Stimulated activated CD4-positive, alpha-beta T cell treated with anti-CD3 and anti-CD28 coated beads, Interleukin-4, amount 100 ng/mL, for 24 hours (primary cell): ENCODE measurements at regions not wholly inside any gene's neighbourhood (a gene's known extent, or its start where the extent isn't known, plus 50 kb on each side); places are given as distances from the start of the nearest gene placed in this dataset.
"Not testable (repeated sequence)": the region's sequence is repeated elsewhere in the genome, so short reads cannot be mapped to it uniquely, and the experiment has no call there.

Experiments
- DNase-seq: peaks from one replicate; pipeline ENCODE4 v3.0.0-alpha.2; 2020

DNA sequence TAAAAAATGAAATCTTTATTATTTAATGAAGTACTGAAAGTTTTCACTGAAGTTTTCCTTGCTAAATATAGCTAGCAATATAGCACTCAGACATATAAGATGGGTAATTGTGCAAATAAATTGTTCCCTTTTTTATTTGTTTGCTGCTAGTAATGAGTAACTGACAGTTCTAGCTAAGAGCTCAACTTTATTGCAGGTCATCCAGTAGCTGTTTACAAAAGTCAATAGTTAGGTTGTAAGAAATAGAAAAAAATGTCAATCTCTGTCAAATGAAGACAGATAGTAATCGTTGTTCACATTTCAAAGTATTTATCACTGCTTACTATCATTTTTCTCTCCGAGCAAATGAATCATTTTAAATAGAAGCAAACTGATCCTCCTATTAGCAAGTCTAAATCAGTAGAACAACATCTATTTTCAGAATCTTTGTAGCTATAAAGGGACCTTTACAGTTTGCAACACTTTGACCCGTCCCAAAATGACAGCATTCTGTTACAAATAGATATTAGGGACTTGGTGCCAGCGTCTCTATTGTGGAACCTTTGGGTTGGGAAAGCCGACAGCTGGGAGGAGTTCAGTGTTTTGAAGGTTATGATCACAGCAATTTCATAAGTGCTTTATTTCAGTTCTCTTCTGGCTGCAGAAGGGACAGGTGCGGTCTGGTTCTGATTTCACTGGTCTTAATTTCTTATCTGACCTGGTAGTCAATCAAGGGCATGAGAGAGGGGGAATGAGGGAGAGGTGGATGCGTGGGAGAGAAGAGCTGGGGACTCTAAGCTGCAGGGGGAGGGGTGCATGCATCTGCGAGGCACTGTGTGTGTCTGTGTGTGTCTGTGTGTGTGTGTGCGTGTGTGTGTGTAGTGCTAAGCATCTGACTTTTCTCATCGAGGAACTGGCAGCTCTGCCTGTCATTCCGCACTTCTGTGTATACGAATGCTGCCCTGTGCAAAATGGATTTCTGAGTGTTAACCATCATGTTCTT lies 227.9 kb upstream of the PITX2 start:
- DNase-seq: no peak

DNA sequence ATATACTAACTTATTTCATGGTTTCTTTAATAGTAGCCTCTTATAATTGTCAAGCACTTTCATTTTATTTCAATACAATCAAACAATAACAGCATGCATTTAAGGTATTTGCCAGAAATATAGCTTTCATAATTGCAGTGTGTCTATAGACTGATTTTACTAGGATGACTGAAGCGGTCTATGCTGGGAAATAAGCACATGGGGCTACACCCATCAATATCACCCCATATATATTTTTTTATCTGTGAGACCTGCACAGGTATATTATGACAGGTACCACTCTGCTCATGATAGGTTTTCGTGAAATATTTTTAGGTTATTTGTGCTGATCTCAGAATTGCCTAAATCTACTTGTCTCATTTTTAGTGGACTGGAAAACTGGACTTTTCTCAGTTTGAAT lies 229.1 kb upstream of the PITX2 start:
- no peak for DNase-seq

DNA sequence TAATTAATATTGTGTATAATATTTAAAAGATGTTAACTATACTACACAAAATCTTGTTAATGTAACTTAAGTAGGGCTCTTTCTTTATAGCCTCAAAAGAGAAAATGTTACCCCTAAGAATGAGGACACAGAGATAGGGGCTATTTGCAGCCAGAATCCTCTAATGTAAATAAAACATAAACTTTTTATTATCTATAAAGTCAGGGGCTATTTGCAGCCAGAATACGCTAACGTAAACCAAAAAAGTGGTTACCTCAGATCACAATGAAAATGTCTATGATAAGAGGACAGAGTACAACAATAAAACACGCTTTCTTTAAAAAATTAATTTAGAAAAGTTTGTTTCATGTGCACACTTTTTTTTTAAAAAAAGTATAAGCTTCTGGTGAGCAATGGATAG lies 229.9 kb upstream of the PITX2 start:
- no peak for DNase-seq

DNA sequence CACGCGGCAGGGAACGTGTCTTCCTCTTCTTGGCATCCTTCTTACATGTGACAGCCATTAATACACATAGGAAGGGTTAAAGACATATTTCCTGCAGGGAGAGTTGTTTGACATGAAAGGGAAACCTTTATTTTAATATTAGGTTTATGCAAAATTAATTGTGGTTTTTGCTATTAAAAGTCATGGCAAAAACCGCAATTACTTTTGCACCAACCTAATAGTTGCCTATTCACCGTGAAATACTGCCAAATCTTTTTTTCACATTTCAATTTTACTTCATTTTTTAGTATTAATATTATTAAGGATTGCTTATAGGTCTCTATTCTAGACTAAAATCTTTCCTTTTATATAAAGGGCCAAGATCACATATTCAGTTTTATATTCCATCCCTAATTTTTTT lies 230.4 kb upstream of the PITX2 start:
- no peak for DNase-seq

DNA sequence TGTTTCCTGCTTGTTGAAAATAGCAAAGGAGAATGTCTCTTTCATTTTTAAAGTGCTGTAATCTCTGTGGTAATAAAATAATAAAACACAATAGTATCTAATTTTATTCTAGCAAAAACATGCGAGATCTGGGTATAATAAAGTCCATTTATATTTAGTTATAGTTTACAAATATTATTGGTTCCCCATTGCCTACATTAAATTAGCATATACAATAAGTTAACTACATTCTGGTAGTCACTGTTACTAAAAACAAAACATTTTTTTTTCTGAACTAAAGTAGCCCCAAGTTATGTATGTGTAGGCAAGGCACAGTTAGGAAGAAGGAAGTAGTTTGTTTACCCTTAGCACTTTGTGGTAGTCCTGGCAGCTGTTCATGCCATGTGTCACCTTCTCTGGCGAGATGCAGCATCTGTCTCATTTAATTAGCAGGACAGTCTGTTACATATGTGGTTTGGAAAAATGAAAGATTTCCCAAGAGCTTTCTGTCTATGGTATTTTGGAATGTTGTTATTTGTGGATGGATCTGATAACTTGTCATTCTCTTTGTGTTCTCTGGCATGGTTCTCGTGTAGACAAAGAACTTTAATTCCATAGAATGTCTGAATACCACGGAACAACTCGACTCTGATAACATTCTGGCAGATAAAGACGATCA lies 231.3 kb upstream of the PITX2 start:
- DNase-seq: no peak

DNA sequence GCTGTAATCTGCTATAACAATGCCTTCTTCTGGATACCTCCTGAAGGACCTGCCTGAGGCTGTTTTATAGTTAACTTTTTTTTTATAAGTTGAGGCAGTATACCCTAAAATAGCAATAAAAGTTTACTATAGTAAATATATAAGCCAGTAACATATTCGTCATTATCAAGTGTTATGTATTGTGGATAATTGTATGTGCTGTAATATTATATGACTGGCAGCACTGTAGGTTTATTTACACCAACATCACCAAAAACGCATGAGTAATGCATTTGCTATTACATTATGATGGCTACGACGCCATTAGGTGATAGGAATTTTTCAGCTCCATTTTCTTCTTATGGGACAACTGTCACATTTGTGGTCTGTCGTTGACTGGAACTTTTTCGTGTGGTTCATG lies 237.2 kb upstream of the PITX2 start:
- no peak for DNase-seq

DNA sequence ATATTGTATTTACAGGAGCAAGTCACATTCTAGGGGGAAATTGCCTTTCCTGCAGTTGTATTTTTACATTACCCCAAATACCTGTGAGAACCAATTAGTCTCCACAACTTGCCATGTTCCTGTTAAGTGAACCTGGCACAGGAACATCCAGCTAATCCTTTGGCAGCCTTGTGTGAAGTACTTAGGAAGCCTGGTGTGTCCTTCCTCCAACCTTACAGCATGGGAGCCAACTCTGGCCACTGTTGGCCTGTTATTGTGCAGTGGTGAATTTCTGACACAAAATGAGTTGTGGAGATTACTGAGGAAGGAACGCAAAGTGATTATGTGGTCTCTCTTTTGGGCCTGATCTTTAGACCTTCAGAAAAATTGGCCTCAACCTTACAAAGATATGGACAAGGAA lies 238.0 kb upstream of the PITX2 start:
- no peak for DNase-seq

DNA sequence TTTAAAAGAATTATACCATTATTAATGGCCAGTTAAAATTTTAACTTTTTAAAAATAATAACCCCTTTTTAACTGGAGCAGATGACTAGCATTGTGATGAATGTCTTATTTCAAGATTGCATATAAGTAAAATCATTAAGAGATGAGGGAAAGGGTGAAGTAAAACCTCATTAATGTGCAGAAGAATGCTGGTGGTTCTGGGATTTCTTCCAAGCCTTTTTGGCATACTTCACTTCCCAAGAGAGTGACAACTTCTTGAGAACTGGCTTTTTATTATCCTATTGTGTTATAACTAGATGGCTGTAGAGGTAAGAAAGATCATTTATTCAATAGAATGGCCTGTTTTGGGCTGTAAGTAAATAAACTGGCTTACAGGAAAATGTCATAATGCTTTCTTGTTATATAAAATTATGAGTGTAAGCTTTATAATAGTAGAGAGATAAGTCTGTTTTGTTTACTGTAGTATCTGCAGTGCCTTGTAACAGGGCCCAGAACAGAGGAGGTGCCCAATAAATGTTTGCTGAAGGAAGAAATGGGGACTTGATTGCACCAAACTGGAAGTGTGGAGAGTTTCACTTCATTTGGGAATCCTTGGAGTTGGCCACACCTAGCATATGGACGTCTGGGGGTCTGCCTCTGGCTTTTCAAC lies 242.9 kb upstream of the PITX2 start:
- no peak for DNase-seq

DNA sequence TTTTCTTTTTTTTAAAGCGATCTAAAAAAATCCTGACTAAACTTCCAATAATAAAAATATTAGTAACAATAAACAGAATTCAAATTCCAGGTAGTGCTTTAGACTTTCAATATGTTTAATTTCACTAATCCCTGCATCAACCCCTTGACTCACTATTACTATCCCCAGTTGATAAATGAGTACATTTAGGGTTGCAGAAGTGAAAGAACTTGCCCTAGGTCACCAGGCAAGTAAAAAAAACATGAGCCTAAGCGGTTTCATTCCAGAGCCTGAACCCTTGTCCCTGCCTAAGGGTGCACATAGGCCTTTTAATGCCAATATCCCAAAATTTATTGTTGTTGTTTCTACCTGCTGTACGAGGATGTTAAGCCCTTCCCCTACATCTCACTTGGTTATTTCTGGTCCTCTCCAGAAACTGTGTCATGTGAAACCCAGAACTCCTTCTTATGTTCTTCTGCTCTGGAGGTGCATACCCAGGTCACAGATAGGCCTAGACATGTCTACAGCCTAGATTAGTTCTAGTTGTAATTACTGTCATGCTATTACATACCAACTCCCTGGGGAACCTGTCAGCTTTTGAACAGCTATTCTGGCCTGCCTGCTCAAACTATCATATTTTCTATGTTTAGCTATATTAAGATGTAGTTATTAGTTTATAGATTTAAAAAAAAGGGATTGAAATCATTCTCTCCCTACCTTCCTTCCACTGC lies 244.5 kb upstream of the PITX2 start:
- DNase-seq: no peak

DNA sequence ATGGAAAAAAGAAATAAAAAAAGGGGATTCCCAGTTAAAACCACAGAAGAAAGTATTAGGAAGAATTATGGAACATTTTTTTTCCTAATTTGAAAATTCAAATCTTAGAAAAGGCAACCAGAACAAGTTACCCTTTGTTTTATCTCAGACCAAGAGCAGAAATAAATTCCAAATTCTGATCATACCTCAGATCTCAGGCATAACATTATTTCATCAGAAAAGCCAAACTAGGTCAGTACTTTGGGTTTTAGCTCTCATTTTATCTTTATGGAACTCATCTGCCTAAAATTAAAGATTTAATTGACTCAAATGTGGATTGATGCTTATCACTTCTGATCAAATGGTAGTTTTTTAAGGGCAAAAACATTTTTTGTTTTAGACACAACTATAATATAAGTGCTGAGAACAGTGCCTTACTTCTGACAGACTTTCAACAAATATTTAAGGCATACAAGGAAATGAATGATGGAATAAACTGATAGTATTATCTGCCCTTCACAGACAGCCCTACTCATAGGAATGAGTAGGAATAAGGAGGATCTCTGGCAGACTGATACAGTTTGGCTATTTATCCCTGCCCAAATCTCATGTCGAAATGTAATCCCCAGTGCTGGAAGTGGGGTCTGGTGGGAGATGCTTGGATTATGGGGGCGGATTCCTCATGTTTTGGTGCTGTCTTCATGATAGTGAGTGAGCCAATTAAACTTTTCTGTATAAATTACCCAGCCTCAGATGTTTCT lies 245.3 kb upstream of the PITX2 start:
- DNase-seq: no peak

DNA sequence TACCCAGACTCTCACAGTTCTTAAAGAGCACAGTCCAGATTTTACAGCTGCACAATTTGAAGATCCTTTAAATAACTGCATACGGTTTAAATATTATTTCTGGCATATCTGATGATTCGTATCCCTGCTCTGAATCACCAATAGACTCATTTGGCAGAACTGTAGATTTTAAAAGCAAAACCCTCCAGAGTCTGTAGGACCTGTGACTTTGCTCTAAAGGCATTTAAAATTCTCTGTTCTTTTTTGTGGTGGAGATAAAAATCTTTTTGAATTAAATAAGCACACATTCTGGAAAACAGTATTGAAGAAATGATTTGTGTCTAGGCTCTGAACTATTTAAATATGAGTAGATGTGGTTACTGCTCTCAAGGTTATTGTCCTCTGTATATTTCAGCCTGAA lies 246.2 kb upstream of the PITX2 start:
- no peak for DNase-seq

DNA sequence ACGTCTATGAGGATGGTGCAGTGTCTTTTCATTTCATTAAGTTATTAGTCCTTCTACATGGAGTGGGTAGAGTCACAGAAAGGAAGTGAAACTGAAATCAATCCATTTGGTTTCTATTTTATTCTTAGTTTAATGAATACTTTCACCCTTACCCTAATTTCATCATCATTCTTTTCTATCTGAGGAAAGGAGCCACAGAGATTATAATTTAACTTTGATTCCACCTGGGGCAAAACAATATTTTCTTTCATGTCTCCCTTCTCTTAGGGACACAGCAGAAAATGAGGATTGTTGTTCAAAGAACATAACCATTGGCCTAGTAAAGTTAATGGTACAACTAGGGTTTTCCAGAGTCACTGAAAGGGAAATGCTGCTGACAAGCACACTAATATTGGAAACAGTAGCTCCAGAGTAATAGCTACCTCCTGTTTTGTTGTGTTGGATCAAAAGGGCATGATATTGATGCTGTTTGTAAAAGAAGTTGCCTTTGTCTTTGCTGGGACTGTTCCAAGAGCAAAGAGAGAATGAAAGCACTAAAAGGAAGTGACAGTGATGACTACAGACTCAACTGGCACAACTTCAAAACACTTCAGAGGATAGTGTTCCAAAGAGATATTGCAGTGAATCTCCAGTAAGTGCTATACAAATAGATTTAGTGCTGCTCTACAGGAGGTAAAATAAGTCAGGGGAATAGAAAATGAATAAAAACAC lies 247.1 kb upstream of the PITX2 start:
- DNase-seq: no peak

DNA sequence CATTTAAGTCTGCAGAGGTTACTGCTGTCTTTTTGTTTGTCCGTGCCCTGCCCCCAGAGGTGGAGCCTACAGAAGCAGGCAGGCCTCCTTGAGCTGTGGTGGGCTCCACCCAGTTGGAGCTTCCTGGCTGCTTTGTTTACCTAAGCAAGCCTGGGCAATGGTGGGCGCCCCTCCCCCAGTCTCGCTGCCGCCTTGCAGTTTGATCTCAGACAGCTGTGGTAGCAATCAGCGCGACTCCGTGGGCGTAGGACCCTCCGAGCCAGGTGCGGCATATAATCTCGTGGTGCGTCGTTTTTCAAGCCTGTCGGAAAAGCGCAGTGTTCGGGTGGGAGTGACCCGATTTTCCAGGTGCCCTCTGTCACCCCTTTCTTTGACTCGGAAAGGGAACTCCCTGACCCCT lies 253.3 kb upstream of the PITX2 start:
- not testable (repeated sequence) for DNase-seq

DNA sequence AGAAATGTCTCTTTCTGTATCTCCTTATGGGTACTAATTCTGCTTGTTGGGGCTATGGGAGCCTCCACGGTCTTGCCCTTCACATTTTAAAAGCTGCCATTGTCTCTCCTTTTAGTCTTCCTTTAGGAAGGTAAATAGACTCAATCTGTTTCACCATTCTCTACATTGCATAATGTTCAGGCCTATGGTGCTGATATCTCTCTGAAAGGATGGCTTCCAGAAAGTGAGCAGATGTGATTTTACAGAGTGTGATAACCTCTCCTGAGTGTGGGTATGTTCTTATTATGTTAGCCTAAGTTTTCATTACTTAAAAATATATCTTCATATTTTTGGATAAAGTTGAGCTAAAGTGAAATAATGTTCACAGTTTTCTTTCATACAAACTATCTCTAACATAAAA lies 254.0 kb upstream of the PITX2 start:
- DNase-seq: no peak

DNA sequence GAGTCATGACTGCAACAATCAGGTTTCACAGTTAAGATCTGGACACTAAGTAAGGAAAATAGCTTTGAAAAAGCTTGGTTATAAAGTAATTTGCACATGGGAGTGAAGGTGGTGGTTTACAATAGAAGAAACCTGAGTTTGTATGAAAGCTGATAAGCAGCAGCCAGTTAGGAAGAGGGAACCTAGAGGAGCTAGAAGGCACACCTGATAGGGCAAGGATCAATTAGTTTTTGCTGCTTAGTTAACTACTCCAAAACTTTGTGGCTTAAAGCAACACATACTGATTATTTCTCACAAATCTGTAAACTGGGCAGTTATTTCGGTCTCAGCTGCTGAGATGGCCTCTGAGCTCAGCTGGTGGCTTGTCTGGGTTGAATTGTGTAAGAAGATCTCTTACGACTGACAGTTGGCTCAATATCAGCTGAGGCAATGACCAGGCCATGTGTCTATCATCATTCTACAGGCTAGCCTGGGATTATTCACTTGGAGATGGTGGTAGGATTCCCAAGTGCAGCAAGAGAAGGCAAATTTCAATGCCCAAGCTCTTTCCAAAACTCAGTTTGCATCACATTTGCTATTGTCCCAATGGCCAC lies 255.0 kb upstream of the PITX2 start:
- no peak for DNase-seq

DNA sequence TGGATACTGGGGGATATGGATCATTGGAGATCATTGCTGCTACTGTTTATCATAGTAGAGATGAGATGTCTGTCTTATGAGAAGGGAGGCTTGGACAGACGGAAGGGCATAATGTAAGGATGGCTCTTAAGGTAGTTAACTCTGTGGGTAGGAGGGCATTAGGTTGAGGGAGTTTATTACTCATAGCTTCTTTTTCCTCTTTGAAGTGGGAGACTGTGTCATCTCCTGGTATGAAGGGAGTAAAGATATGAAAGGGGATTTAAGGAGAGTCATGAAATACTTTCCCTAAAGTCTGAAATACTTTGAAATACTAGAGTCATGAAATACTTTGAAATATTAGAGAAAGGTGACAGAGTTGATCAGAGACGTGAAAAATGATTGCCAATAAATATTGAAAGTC lies 255.5 kb upstream of the PITX2 start:
- no peak for DNase-seq

DNA sequence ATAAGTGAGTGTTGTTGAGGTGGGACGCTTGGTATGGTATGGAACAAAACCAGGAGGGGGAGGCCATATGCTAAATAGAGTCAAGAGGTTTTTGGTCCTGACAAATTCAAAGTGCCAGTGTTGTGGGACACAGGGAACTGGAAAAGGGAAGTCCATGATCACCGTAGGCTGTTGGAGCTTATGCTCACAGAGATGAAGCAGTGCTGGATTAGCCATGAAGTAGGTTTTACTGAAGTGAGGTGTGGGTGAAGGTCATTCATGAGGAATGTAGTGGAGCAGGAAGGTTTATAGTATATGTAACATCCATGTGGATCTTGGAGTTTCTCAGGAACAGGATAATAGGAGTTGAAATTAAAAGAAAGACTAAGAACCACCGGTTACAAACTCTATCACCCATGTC lies 256.1 kb upstream of the PITX2 start:
- DNase-seq: no peak

DNA sequence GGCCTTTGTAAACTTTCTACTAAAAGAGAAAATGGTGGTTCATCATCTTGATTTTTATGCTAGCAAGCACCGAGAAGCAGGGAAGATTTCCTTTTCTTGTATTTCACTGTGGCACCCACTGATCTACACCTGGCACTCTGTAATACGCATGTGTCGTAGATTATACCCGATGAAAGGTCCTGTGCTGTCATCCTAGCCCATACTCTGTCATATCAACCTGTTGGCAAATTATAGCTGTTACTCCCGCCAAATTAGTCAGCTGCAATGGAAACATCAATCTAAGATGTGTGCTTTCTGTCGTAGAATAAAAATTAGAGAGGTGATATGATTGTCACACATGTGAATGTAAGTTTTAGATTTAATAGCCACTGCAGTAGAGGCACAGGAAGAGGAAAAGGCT lies 263.4 kb upstream of the PITX2 start:
- no peak for DNase-seq

DNA sequence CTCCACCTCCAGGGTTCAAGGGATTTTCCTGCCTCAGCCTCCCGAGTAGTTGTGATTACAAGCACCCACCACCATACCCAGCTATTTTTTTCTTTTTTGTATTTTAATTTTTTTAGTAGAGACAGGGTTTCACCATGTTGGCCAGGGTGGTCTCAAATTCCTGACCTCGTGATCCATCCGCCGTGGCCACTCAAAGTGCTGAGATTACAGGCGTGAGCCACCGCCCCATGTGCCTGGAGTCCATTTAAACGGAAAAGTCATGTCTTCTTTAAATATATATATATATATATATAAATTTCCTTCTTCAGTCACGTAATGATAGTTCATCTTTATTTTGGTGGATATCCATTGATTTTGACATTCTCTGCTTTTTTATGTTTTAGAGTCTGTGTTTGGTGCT lies 264.0 kb upstream of the PITX2 start:
- no peak for DNase-seq

DNA sequence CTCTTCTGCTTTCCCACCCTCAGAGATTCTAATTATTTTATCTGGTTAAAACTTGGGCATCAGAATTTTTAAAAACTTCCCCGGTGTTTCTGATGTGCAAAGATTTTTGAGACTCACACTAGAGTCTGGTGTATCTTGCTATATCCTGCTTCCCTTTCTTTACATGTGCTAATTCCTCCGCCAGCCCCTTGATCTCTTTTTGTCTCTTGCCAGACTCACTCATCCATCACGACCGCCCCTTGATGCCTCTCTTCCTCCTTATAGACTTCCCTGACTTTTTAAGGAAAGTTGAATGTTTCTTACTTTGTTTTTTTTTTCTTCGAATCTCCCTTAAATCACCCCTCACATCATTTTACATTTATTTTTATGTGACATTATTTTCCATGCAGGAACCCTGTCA lies 274.9 kb upstream of the PITX2 start:
- DNase-seq: no peak

DNA sequence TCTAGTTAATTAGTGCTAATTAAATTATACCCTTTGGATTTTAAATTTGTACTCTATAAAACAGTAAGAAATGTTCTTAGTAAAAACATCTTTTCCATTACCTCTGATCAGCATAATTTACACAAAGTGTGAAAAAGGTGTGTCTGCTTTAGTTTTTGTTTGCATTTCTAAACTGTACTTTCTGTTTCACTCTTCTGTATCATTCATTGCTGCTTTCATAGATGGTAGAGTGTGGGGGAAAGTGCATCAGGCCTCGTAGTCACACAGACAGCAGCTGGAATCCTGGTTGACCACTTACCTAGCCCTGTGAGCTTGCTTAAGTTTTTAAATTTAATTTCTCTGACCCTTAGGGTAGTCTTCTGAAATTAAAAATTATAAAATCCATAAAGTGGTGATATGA lies 275.4 kb upstream of the PITX2 start:
- no peak for DNase-seq
